Large intestine (tissue), 3 donors: ENCODE measurements at regions not wholly inside any gene's neighbourhood (a gene's known extent, or its start where the extent isn't known, plus 50 kb on each side); places are given as distances from the start of the nearest gene placed in this dataset.

ENCODE experiments used
- DNase-seq, 2 donors: peaks; one replicate each; pipeline versions ENCODE4 v3.0.0 to v3.0.0-alpha.2; 2013
- H3K27ac ChIP-seq: one replicate; pipeline ENCODE4 v1.5.1; 2013; ENCODE audit warnings: low read length
- H3K27me3 ChIP-seq: 2 replicates; pipeline ENCODE4 v1.6.1; 2013; ENCODE audit warnings: low read length; ENCODE audit not compliant: control insufficient read depth, insufficient read depth
- H3K36me3 ChIP-seq: 2 replicates; pipeline ENCODE4 v1.6.1; 2013; ENCODE audit warnings: low read length; ENCODE audit not compliant: control insufficient read depth, insufficient read depth
- H3K4me1 ChIP-seq: one replicate; pipeline ENCODE4 v1.6.1; 2013; ENCODE audit warnings: low read length; ENCODE audit not compliant: control insufficient read depth, insufficient read depth
- H3K4me3 ChIP-seq: one replicate; pipeline ENCODE4 v1.5.1; 2013; ENCODE audit warnings: low read length
- H3K9me3 ChIP-seq: one replicate; pipeline ENCODE4 v1.6.1; 2013; ENCODE audit warnings: mild to moderate bottlenecking, low read depth, low read length, moderate library complexity; ENCODE audit not compliant: control insufficient read depth
- WGBS: methylation state at CpG from one replicate; pipeline ENCODE4 v1.1.5; 2013; ENCODE audit warnings: low lambda C conversion rate; ENCODE audit not compliant: insufficient coverage; 5-methylcytosine and 5-hydroxymethylcytosine counted together

GRCh38 chr7:32347244-32347828 is 142.8 kb downstream of the LSM5 start:
- Histone ChIP-seq H3K27ac (no peak overlapping the region), H3K4me1 (no peaks in the 10 kb centered on the region), H3K36me3 (no peaks in the 10 kb centered on the region), H3K9me3 (no peaks in the 10 kb centered on the region), H3K4me3 (no peak overlapping the region), H3K27me3 (no peaks in the 10 kb centered on the region)
- no peak for DNase-seq
- no CpG with 5 or more reads among the region's 2 CpGs for WGBS

GRCh38 chr7:32346253-32346652 is 143.9 kb downstream of the LSM5 start:
- DNase-seq: no peak
- Histone ChIP-seq H3K4me3 (no peak overlapping the region), H3K27ac (no peak overlapping the region), H3K4me1 (no peaks in the 10 kb centered on the region), H3K36me3 (no peaks in the 10 kb centered on the region), H3K9me3 (no peaks in the 10 kb centered on the region), H3K27me3 (no peaks in the 10 kb centered on the region)
- WGBS: no CpG with 5 or more reads among the region's 1 CpG

- H3K4me3 ChIP-seq: no peak overlapping the region
- no peaks in the 10 kb centered on the region for H3K27me3 ChIP-seq
Measured at GRCh38 chr7:32336726-32337125, 153.5 kb downstream of the LSM5 start.

GRCh38 chr7:32335107-32335506 is 155.1 kb downstream of the LSM5 start:
- no CpG with 5 or more reads among the region's 1 CpG for WGBS

More at GRCh38 chr7:32336726-32337125, 153.5 kb downstream of the LSM5 start:
- 100% methylated on average over 2 of the region's 2 CpGs for WGBS
- Histone ChIP-seq H3K9me3 (no peaks in the 10 kb centered on the region), H3K27ac (no peak overlapping the region), H3K36me3 (no peaks in the 10 kb centered on the region), H3K4me1 (no peaks in the 10 kb centered on the region)
- DNase-seq: no peak

GRCh38 chr7:32330602-32331001 is 159.6 kb downstream of the LSM5 start:
- no peak overlapping the region for H3K4me3 ChIP-seq
- no CpG with 5 or more reads among the region's 5 CpGs for WGBS
- no peaks in the 10 kb centered on the region for H3K9me3 ChIP-seq
- H3K4me1 ChIP-seq: no peaks in the 10 kb centered on the region
- no peak for DNase-seq
- no peak overlapping the region for H3K27ac ChIP-seq
- no peaks in the 10 kb centered on the region for H3K27me3 ChIP-seq
- H3K36me3 ChIP-seq: no peaks in the 10 kb centered on the region

More at GRCh38 chr7:32335107-32335506, 155.1 kb downstream of the LSM5 start:
- DNase-seq: no peak
- H3K36me3 ChIP-seq: no peaks in the 10 kb centered on the region
- H3K9me3 ChIP-seq: no peaks in the 10 kb centered on the region
- H3K27me3 ChIP-seq: no peaks in the 10 kb centered on the region
- no peak overlapping the region for H3K4me3 ChIP-seq
- H3K27ac ChIP-seq: no peak overlapping the region
- no peaks in the 10 kb centered on the region for H3K4me1 ChIP-seq

GRCh38 chr7:32326078-32326477 is 164.1 kb downstream of the LSM5 start:
- no peak overlapping the region for H3K27ac ChIP-seq
- no peak overlapping the region for H3K4me3 ChIP-seq
- no CpG with 5 or more reads among the region's 1 CpG for WGBS
- H3K9me3 ChIP-seq: no peaks in the 10 kb centered on the region
- H3K36me3 ChIP-seq: no peaks in the 10 kb centered on the region
- no peaks in the 10 kb centered on the region for H3K27me3 ChIP-seq
- no peak for DNase-seq
- no peaks in the 10 kb centered on the region for H3K4me1 ChIP-seq

GRCh38 chr7:32323712-32324111 is 166.5 kb downstream of the LSM5 start:
- no peaks in the 10 kb centered on the region for H3K36me3 ChIP-seq
- no peaks in the 10 kb centered on the region for H3K9me3 ChIP-seq
- WGBS: 100% methylated on average over 1 of the region's 3 CpGs
- DNase-seq: no peak
- H3K27ac ChIP-seq: no peak overlapping the region
- no peaks in the 10 kb centered on the region for H3K4me1 ChIP-seq
- H3K27me3 ChIP-seq: peaks cover 15% of the 10 kb centered on the region
- H3K4me3 ChIP-seq: no peak overlapping the region

- WGBS: 54% methylated on average over 5 of the region's 19 CpGs
Measured at GRCh38 chr7:32319012-32319382, 171.2 kb downstream of the LSM5 start.

GRCh38 chr7:32318300-32319011 is 171.7 kb downstream of the LSM5 start:
- WGBS: no CpG with 5 or more reads among the region's 36 CpGs
- no peak overlapping the region for H3K27ac ChIP-seq
- no peaks in the 10 kb centered on the region for H3K9me3 ChIP-seq
- H3K4me3 ChIP-seq: no peak overlapping the region
- no peaks in the 10 kb centered on the region for H3K36me3 ChIP-seq
- no peak for DNase-seq
- no peaks in the 10 kb centered on the region for H3K4me1 ChIP-seq
- peaks cover 28% of the 10 kb centered on the region for H3K27me3 ChIP-seq

More at GRCh38 chr7:32319012-32319382, 171.2 kb downstream of the LSM5 start:
- Histone ChIP-seq H3K4me3 (no peak overlapping the region), H3K27ac (no peak overlapping the region), H3K27me3 (peaks cover 28% of the 10 kb centered on the region), H3K4me1 (no peaks in the 10 kb centered on the region), H3K9me3 (no peaks in the 10 kb centered on the region), H3K36me3 (no peaks in the 10 kb centered on the region)
- DNase-seq: no peak

- H3K27me3 ChIP-seq: peaks cover 28% of the 10 kb centered on the region
- no peaks in the 10 kb centered on the region for H3K36me3 ChIP-seq
- no peak overlapping the region for H3K27ac ChIP-seq
- no peak overlapping the region for H3K4me3 ChIP-seq
- DNase-seq: no peak
- no peaks in the 10 kb centered on the region for H3K9me3 ChIP-seq
- WGBS: no CpG with 5 or more reads among the region's 4 CpGs
- H3K4me1 ChIP-seq: no peaks in the 10 kb centered on the region
Measured at GRCh38 chr7:32316839-32317238, 173.3 kb downstream of the LSM5 start.

- WGBS: no CpG with 5 or more reads among the region's 2 CpGs
- no peaks in the 10 kb centered on the region for H3K9me3 ChIP-seq
- H3K4me3 ChIP-seq: no peak overlapping the region
- no peak for DNase-seq
- H3K36me3 ChIP-seq: no peaks in the 10 kb centered on the region
- H3K27ac ChIP-seq: no peak overlapping the region
- H3K27me3 ChIP-seq: peaks cover 24% of the 10 kb centered on the region
- H3K4me1 ChIP-seq: no peaks in the 10 kb centered on the region
Measured at GRCh38 chr7:32314761-32315160, 175.4 kb downstream of the LSM5 start.
